Prostate gland (tissue), 2 donors: ENCODE measurements at regions not wholly inside any gene's neighbourhood (a gene's known extent, or its start where the extent isn't known, plus 50 kb on each side); places are given as distances from the start of the nearest gene placed in this dataset.

Experiments
- DNase-seq: peaks from one replicate; pipeline ENCODE4 v3.0.0-alpha.2; 2019; ENCODE audit warnings: low spot score
- H3K27ac ChIP-seq, 2 donors: fragments of 200-600 bp; sonication (generic); 2 replicates each; pipeline ENCODE4 v1.5.1; 2017 to 2019
- H3K27me3 ChIP-seq: fragments of 200-600 bp; sonication (generic); replicated peaks from 2 replicates; pipeline ENCODE4 v1.5.1; 2019; ENCODE audit not compliant: insufficient read depth
- H3K36me3 ChIP-seq, 2 donors: fragments of 200-600 bp; sonication (generic); 1 replicate in 1 of 2; 2 replicates in 1 of 2; pipeline versions ENCODE4 v1.5.1 to v1.8.1; 2017 to 2019
- H3K4me1 ChIP-seq: fragments of 200-600 bp; sonication (generic); replicated peaks from 2 replicates; pipeline ENCODE4 v1.5.1; 2019
- H3K4me3 ChIP-seq, 2 donors: fragments of 200-600 bp; sonication (generic); 2 replicates each; pipeline ENCODE4 v1.5.1; 2017 to 2019
- H3K9me3 ChIP-seq: fragments of 200-600 bp; sonication (generic); 2 replicates; pipeline ENCODE4 v1.5.1; 2017
- POLR2A ChIP-seq: fragments of 450-650 bp; IDR thresholded peaks from one replicate; pipeline ENCODE4 v1.6.1; 2016; ENCODE audit warnings: antibody characterized with exemption, mild to moderate bottlenecking
- POLR2AphosphoS5 ChIP-seq: sonication (generic); formaldehyde crosslinking; IDR thresholded peaks from one replicate; pipeline ENCODE4 v1.6.1; 2017; ENCODE audit warnings: antibody characterized with exemption
- WGBS: methylation state at CpG from one replicate; pipeline ENCODE4 v1.1.5; 2018; 5-methylcytosine and 5-hydroxymethylcytosine counted together
- intact Hi-C: fragments of 100-400 bp; cut with DNase I; formaldehyde crosslinking; loops from one replicate; pipeline ENCODE4 v1.14.2; 2022
- TF ChIP-seq, protein P1 (sequence below), 4 experiments: fragments of 200-600 bp in 2 of 4; fragments of 450-650 bp in 2 of 4; sonication (generic) in 2 of 4; IDR thresholded peaks; 1 replicate in 3 of 4; 2 replicates in 1 of 4; pipeline ENCODE4 v1.5.1; 2016 to 2019; ENCODE audit warnings: antibody characterized with exemption in 4 of 4, mild to moderate bottlenecking in 2 of 4, moderate library complexity in 2 of 4

DNA sequence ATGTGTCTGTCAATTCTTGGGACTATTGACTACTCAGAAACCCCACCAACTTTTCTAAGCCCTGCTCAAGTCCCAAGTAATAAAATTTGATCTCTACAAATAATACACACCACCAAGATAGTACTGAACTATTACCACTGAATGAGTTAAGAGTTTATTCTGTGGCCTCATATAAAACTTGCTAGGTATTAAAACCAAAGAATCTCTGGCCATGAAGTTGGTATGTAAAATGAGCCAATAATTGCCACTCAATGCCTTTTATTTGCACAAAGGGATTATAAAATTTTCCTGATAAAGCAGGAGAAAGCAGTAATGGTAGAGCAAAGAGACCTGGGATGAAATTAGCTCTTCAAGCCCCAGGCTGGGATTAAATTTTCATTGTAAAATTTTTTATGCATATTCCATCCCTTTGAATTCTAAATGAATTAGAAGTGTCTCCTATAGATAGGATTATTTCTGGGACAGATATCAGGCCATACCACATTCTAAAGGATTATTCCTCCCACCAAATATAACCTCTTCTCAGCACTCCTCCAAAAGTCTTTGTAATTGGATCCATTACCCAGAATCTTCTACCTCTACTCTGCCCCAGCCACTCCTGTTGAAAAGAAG lies 450.5 kb upstream of the ACVR2A start:
- Histone ChIP-seq H3K36me3 (no peaks in the 10 kb centered on the region), H3K27ac (no peak overlapping the region), H3K9me3 (no peaks in the 10 kb centered on the region), H3K27me3 (no peaks in the 10 kb centered on the region), H3K4me3 (no peak overlapping the region), H3K4me1 (no peaks in the 10 kb centered on the region)
- DNase-seq: no peak
- TF ChIP-seq POLR2A (no peak), POLR2AphosphoS5 (no peak)
- TF ChIP-seq, protein P1, sequence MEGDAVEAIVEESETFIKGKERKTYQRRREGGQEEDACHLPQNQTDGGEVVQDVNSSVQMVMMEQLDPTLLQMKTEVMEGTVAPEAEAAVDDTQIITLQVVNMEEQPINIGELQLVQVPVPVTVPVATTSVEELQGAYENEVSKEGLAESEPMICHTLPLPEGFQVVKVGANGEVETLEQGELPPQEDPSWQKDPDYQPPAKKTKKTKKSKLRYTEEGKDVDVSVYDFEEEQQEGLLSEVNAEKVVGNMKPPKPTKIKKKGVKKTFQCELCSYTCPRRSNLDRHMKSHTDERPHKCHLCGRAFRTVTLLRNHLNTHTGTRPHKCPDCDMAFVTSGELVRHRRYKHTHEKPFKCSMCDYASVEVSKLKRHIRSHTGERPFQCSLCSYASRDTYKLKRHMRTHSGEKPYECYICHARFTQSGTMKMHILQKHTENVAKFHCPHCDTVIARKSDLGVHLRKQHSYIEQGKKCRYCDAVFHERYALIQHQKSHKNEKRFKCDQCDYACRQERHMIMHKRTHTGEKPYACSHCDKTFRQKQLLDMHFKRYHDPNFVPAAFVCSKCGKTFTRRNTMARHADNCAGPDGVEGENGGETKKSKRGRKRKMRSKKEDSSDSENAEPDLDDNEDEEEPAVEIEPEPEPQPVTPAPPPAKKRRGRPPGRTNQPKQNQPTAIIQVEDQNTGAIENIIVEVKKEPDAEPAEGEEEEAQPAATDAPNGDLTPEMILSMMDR (IDR thresholded peaks at IDR 0.05): no peak
- intact Hi-C loops: no loop called here

DNA sequence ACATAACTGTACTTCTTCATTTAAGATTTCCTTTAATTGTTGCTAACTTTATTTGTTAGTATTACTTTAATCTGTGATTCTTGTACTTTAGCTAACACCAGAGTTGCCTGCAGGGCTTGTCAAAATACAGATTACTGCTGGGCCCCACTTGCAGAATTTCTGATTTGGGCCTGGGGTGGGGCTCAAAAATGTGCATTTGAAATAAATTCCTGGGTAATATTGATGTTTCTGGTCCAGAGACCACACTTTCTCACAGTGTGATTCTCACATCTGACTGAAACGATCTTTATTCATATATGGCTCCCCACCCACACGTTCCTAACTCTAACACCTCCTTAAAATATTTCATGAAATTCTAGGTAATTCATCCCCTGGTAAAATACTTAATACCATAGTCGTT lies 452.6 kb upstream of the ACVR2A start:
- Histone ChIP-seq H3K9me3 (no peaks in the 10 kb centered on the region), H3K4me1 (no peaks in the 10 kb centered on the region), H3K36me3 (no peaks in the 10 kb centered on the region), H3K27me3 (no peaks in the 10 kb centered on the region), H3K27ac (no peak overlapping the region), H3K4me3 (no peak overlapping the region)
- WGBS: 89% methylated on average over 3 of the region's 3 CpGs
- TF ChIP-seq POLR2A: no peak
- TF ChIP-seq, protein P1 (IDR thresholded peaks at IDR 0.05): no peak
- no peak for TF ChIP-seq POLR2AphosphoS5
- DNase-seq: no peak
- intact Hi-C loops: no loop called here

DNA sequence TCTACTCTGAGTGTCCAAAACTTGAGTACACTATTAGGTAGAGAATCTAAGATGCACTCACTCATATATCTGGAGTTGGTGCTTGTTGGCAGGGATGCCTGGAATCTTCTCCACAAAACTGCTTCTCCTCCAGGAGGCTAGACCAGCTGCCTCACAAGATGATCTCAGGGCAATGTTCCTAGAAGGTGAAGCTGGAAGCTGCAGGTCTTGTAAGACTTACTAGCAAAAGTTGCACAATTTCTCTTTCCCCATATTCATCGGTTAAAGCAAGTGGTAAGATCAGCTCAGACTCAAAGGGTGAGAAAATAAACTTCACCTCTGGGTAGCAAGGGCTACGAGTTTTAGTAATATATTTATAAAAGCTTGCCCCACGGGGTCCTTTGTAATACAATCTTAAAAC lies 454.4 kb upstream of the ACVR2A start:
- Histone ChIP-seq H3K9me3 (no peaks in the 10 kb centered on the region), H3K27me3 (no peaks in the 10 kb centered on the region), H3K4me1 (no peaks in the 10 kb centered on the region), H3K36me3 (no peaks in the 10 kb centered on the region), H3K27ac (no peak overlapping the region), H3K4me3 (no peak overlapping the region)
- intact Hi-C loops: no loop called here
- 80% methylated on average over 3 of the region's 3 CpGs for WGBS
- no peak for DNase-seq
- TF ChIP-seq POLR2A (no peak), POLR2AphosphoS5 (no peak)
- TF ChIP-seq, protein P1 (IDR thresholded peaks at IDR 0.05): no peak

DNA sequence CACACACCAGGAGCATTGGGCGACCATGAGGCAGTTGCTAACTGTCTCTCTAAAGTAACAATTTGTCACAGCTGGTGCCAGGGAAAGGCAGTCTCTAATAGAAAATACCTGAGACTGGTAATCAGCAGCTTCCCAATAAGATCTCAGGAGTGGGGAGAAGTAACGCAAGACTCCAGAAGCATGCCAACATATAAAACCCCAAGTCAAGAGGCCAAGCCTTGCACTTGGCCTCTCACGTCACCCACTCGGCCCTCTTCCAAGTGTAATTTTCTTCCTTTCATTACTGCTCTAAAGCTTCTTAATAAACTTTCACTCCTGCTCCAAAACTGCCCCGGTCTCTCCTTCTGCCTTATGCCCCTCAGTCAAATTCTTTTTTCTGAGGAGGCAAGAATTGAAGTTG lies 455.6 kb upstream of the ACVR2A start:
- no peak overlapping the region for H3K27ac ChIP-seq
- no peaks in the 10 kb centered on the region for H3K27me3 ChIP-seq
- 89% methylated on average over 5 of the region's 5 CpGs for WGBS
- no peaks in the 10 kb centered on the region for H3K9me3 ChIP-seq
- H3K4me1 ChIP-seq: no peaks in the 10 kb centered on the region
- TF ChIP-seq POLR2A (no peak), POLR2AphosphoS5 (no peak)
- TF ChIP-seq, protein P1 (IDR thresholded peaks at IDR 0.05): no peak
- H3K4me3 ChIP-seq: no peak overlapping the region
- intact Hi-C loops: no loop called here
- no peaks in the 10 kb centered on the region for H3K36me3 ChIP-seq
- DNase-seq: no peak

DNA sequence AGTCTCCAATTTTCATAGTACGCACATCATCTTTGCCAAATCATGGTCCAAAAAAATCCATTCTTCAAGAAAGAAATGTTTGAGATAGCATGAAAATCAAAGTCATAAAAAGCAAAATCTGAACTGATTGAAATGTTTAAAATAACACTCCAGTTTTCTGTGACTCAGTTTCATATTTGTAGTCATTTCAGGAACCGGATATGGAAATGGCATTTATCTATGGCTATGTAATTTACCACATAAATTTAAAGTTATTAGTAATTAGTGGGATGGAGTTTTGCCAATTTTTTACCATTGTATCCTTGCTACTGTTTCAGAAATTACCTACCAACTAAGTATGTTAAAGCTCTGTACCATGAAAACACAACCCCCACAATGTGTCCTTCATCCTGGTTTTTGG lies 456.6 kb upstream of the ACVR2A start:
- 95% methylated on average over 2 of the region's 2 CpGs for WGBS
- DNase-seq: no peak
- TF ChIP-seq POLR2AphosphoS5: no peak
- TF ChIP-seq POLR2A: no peak
- TF ChIP-seq, protein P1 (IDR thresholded peaks at IDR 0.05): no peak
- no peaks in the 10 kb centered on the region for H3K9me3 ChIP-seq
- H3K27me3 ChIP-seq: no peaks in the 10 kb centered on the region
- H3K4me3 ChIP-seq: no peak overlapping the region
- H3K27ac ChIP-seq: no peak overlapping the region
- intact Hi-C loops: no loop called here
- no peaks in the 10 kb centered on the region for H3K36me3 ChIP-seq
- H3K4me1 ChIP-seq: no peaks in the 10 kb centered on the region
